ENCODE measurements at regions not wholly inside any gene's neighbourhood (a gene's known extent, or its start where the extent isn't known, plus 50 kb on each side); places are given as distances from the start of the nearest gene placed in this dataset.

DNA sequence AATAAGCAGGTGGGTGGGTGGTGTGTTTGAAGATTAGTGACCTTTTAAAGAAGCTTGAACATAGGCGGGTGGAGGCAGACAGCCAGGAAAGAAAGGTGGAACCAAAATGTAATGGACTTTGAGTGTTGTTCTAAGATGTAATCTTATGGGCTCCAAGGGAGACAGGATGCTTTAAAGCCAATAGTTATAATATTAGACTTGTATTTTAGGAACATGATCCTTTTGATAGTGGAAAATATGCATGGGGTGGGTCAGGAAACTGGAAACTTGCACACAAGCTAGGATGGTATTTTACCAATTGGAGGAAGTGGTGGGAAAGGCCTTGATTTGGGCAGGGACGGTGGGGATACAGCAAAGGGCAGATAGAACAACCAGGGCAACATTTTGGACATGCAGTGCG is 151.8 kb upstream of the PDE7B start:
- no peak for TF ChIP-seq CTCF (conservative IDR thresholded peaks at IDR 0.05; ENCODE audit: low read depth, low read length)
- no peak for TF ChIP-seq EZH2phosphoT487 (IDR thresholded peaks at IDR 0.05; ENCODE audit: borderline replicate concordance, low read length)
- TF ChIP-seq EZH2 (IDR thresholded peaks at IDR 0.05; ENCODE audit: low read length, unreplicated experiment), result no peak
